ENCODE measurements at regions not wholly inside any gene's neighbourhood (a gene's known extent, or its start where the extent isn't known, plus 50 kb on each side); places are given as distances from the start of the nearest gene placed in this dataset.

DNA sequence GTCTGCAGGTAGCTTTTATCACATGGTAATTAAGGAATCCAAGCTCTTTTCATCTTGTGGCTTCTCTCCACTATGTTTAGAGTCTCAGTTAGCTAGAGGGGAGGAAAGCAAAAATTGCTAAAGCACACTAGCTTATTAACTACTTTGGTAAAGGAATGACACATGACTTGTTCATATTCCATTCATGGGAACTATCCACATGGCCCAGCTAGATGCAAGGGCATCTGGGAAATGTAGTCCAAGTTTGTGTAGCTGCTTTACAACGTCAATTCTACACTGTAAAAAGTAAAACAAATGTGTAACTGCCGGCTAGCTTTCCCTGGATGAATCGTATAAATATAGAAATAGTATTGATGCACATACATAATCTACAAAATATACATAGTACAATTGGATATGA is 244.5 kb upstream of the LRFN5 start:
- H3K36me3 ChIP-seq (ENCODE audit: control insufficient read depth, insufficient read depth, low read length), result no peaks in the 10 kb centered on the region
- no peaks in the 10 kb centered on the region for H3K9me3 ChIP-seq (ENCODE audit: control insufficient read depth, insufficient read depth, low read length)
- no peak overlapping the region for H3K4me3 ChIP-seq (ENCODE audit: low read depth, low read length)
- no peaks in the 10 kb centered on the region for H3K27me3 ChIP-seq (ENCODE audit: control insufficient read depth, insufficient read depth, low read length)
- no peaks in the 10 kb centered on the region for H3K4me1 ChIP-seq (ENCODE audit: control insufficient read depth, insufficient read depth, low read length)
- no peak overlapping the region for H3K27ac ChIP-seq (ENCODE audit: low read depth, low read length)
- no peak overlapping the region for H3K9ac ChIP-seq (ENCODE audit: low read depth, low read length)

DNA sequence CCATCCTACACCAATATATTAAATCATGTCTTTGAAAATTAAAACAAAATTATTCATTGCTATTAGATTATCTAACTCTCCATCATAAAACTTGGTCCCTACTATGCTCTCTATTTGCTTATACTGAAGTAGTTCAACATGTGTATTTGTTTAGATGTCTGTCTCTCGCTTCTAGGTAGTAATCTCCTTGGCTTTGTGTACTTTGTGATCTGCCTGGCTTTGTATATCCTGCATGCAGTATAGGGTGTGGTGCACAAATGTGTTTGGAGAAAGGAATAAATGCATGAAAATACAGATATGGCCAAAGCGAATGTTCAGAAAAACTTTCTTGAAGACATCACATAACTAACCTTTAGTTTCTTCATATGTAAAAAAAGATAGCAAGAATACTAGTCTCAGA is 246.6 kb upstream of the LRFN5 start:
- Histone ChIP-seq H3K27ac (ENCODE audit: low read depth, low read length) (no peak overlapping the region), H3K4me3 (ENCODE audit: low read depth, low read length) (no peak overlapping the region), H3K4me1 (ENCODE audit: control insufficient read depth, insufficient read depth, low read length) (no peaks in the 10 kb centered on the region), H3K27me3 (ENCODE audit: control insufficient read depth, insufficient read depth, low read length) (no peaks in the 10 kb centered on the region), H3K9ac (ENCODE audit: low read depth, low read length) (no peak overlapping the region), H3K36me3 (ENCODE audit: control insufficient read depth, insufficient read depth, low read length) (no peaks in the 10 kb centered on the region), H3K9me3 (ENCODE audit: control insufficient read depth, insufficient read depth, low read length) (no peaks in the 10 kb centered on the region)

DNA sequence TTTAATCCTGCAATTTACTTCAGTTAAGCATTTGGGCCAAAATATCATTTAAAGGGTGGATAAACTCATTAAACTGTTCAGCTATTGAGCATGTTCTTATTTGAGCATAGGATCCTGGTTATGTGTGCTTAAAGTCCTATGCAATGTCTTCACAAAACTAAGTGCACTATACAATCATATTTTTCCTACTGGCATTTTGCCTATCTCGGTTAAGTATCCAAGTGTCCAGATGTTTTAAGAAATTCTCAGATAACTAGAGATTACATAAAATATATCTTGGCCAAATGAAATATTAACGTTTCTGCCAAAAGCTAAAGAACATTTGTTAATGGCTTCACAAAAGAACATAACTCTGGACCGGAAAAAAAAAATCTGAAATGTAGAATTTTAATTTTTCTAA is 250.8 kb upstream of the LRFN5 start:
- Histone ChIP-seq H3K9me3 (ENCODE audit: control insufficient read depth, insufficient read depth, low read length) (no peaks in the 10 kb centered on the region), H3K4me1 (ENCODE audit: control insufficient read depth, insufficient read depth, low read length) (no peaks in the 10 kb centered on the region), H3K4me3 (ENCODE audit: low read depth, low read length) (no peak overlapping the region), H3K27me3 (ENCODE audit: control insufficient read depth, insufficient read depth, low read length) (no peaks in the 10 kb centered on the region), H3K36me3 (ENCODE audit: control insufficient read depth, insufficient read depth, low read length) (no peaks in the 10 kb centered on the region), H3K9ac (ENCODE audit: low read depth, low read length) (no peak overlapping the region), H3K27ac (ENCODE audit: low read depth, low read length) (no peak overlapping the region)

DNA sequence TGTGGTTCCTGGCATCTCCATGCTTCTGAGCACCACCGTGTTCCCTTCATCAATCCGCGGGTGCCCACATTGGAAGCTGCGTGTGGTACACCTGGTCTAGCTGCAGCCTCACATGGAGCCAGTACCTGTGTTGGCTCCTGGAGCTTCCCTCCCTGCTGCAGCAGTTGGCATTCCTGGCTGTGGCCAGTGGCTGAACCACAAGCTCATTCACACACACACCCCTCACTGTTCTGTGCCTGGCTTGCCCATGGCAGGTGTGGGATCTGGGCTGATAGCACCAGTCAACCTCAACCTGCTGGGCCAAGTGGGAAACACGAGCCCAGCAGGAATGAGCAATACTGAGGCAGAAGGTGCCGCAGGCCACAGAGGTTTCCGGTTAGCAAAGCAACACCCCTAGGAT is 256.2 kb upstream of the LRFN5 start:
- Histone ChIP-seq H3K9ac (ENCODE audit: low read depth, low read length) (no peak overlapping the region), H3K36me3 (ENCODE audit: control insufficient read depth, insufficient read depth, low read length) (no peaks in the 10 kb centered on the region), H3K27ac (ENCODE audit: low read depth, low read length) (no peak overlapping the region), H3K27me3 (ENCODE audit: control insufficient read depth, insufficient read depth, low read length) (no peaks in the 10 kb centered on the region), H3K4me3 (ENCODE audit: low read depth, low read length) (no peak overlapping the region), H3K4me1 (ENCODE audit: control insufficient read depth, insufficient read depth, low read length) (no peaks in the 10 kb centered on the region), H3K9me3 (ENCODE audit: control insufficient read depth, insufficient read depth, low read length) (no peaks in the 10 kb centered on the region)

DNA sequence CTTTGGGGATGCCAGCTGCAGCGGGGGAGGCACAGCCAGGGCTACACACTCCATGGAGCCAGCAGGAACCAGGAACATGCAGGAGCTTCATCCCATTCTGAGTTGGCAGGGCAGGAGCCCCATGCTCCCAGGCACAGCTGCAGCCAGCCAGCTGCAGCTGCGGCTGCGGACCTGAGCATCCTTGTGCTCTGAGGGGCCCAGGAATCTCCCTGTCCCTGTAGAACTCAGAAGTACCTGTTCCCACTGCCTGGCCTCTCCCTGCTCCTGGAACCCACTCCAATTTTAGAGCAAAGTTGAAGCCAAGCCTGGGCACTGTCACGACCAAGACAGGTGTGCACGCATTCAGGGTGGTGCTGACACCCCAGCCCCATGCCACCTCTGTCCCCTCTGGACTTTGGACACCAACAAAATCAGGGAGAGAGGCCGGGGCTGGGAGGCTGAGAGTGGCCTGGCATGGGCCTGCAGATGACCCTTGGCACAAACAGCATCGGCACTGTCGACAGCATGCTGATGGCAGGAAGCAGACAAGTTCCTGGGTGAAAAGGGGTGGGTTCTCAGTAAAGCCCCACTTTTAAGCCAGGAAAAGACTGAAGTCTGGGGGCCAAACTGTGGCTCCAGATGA is 257.3 kb upstream of the LRFN5 start:
- Histone ChIP-seq H3K9me3 (ENCODE audit: control insufficient read depth, insufficient read depth, low read length) (no peaks in the 10 kb centered on the region), H3K27me3 (ENCODE audit: control insufficient read depth, insufficient read depth, low read length) (no peaks in the 10 kb centered on the region), H3K36me3 (ENCODE audit: control insufficient read depth, insufficient read depth, low read length) (no peaks in the 10 kb centered on the region), H3K4me3 (ENCODE audit: low read depth, low read length) (no peak overlapping the region), H3K9ac (ENCODE audit: low read depth, low read length) (no peak overlapping the region), H3K27ac (ENCODE audit: low read depth, low read length) (no peak overlapping the region), H3K4me1 (ENCODE audit: control insufficient read depth, insufficient read depth, low read length) (no peaks in the 10 kb centered on the region)

DNA sequence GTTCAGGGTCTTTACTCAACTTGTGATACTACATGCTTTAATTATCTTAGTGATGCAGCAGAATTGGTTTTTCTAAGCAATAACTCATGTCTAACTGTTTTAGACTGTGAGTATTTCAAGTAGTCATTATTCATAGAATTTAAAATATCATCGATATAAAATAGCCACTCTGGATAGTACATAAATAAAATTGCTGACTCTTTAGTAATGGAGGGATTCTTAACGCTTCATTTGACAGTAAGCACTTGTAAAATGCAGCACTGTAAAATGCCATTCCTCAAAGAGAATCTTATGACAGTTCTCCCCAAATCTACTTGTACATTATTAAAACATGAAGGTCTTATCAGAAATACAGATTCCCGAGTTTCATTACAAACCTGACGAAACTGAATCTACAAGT is 262.8 kb upstream of the LRFN5 start:
- H3K27ac ChIP-seq (ENCODE audit: low read depth, low read length), result no peak overlapping the region
- H3K4me1 ChIP-seq (ENCODE audit: control insufficient read depth, insufficient read depth, low read length), result no peaks in the 10 kb centered on the region
- no peak overlapping the region for H3K4me3 ChIP-seq (ENCODE audit: low read depth, low read length)
- no peaks in the 10 kb centered on the region for H3K9me3 ChIP-seq (ENCODE audit: control insufficient read depth, insufficient read depth, low read length)
- H3K36me3 ChIP-seq (ENCODE audit: control insufficient read depth, insufficient read depth, low read length), result no peaks in the 10 kb centered on the region
- H3K27me3 ChIP-seq (ENCODE audit: control insufficient read depth, insufficient read depth, low read length), result no peaks in the 10 kb centered on the region
- no peak overlapping the region for H3K9ac ChIP-seq (ENCODE audit: low read depth, low read length)

DNA sequence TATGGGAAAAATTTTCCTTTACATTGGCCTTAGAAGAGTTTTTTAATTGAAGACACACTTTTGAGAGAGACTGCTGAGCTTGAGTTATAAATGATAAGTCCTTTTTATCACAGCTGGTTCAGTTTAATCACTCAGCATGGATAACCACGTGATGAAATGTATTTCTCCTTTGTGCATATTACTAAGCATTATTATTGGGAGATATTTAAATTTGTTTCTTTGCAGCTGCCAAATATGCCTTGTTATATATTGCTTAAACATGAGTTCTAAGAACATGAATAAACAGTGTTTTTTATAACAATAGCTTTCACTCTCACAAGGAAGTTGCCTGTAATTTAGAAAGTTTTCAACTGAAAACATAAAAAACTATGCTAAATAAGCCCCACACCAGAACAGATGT is 293.5 kb upstream of the LRFN5 start:
- Histone ChIP-seq H3K9me3 (ENCODE audit: control insufficient read depth, insufficient read depth, low read length) (peaks cover 3% of the 10 kb centered on the region; the same call in 1 of the 2 replicates), H3K4me3 (ENCODE audit: low read depth, low read length) (no peak overlapping the region), H3K27me3 (ENCODE audit: control insufficient read depth, insufficient read depth, low read length) (no peaks in the 10 kb centered on the region), H3K27ac (ENCODE audit: low read depth, low read length) (no peak overlapping the region), H3K36me3 (ENCODE audit: control insufficient read depth, insufficient read depth, low read length) (no peaks in the 10 kb centered on the region), H3K9ac (ENCODE audit: low read depth, low read length) (no peak overlapping the region), H3K4me1 (ENCODE audit: control insufficient read depth, insufficient read depth, low read length) (no peaks in the 10 kb centered on the region)

DNA sequence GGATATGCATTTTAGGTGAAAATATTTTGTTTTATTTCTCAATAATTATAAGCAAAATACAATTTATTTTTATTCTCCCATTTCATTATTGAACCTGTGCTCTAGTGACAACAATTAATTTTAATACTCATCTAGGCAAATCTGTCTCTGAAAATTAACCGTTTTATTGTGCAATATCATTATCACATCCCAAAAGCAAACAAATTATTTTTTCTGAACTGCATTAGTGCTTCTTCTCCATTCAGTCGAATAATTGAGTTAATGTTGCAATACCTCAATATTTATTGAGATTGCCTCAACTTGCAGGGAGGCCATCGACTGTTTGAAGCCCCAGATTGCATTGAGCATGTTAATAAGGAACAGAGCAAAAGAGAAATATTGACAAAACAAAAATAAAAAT is 303.2 kb upstream of the LRFN5 start:
- Histone ChIP-seq H3K27ac (ENCODE audit: low read depth, low read length) (no peak overlapping the region), H3K27me3 (ENCODE audit: control insufficient read depth, insufficient read depth, low read length) (no peaks in the 10 kb centered on the region), H3K9ac (ENCODE audit: low read depth, low read length) (no peak overlapping the region), H3K4me3 (ENCODE audit: low read depth, low read length) (no peak overlapping the region), H3K36me3 (ENCODE audit: control insufficient read depth, insufficient read depth, low read length) (no peaks in the 10 kb centered on the region), H3K4me1 (ENCODE audit: control insufficient read depth, insufficient read depth, low read length) (peaks cover 23% of the 10 kb centered on the region), H3K9me3 (ENCODE audit: control insufficient read depth, insufficient read depth, low read length) (no peaks in the 10 kb centered on the region)

DNA sequence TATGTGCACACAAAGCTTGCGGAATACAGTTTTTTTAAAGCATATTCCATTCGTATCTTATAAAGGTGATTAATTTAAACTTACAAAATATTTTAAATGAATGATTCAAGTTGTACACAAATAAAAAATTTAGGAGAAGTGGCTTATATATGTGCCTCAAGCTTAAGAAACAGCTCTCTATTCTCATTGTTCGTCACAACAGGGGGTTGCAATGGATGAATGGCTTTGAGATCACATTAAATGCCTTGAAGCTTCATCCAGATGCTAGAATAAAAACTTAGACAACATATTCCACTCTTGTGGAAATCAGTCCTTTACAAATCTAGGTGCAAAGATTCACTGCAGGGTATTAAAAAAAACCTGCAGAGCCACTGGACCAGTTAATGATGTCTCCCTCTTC is 303.9 kb upstream of the LRFN5 start:
- H3K27me3 ChIP-seq (ENCODE audit: control insufficient read depth, insufficient read depth, low read length), result no peaks in the 10 kb centered on the region
- H3K4me1 ChIP-seq (ENCODE audit: control insufficient read depth, insufficient read depth, low read length), result peaks cover 23% of the 10 kb centered on the region
- H3K27ac ChIP-seq (ENCODE audit: low read depth, low read length), result no peak overlapping the region
- H3K36me3 ChIP-seq (ENCODE audit: control insufficient read depth, insufficient read depth, low read length), result no peaks in the 10 kb centered on the region
- H3K9me3 ChIP-seq (ENCODE audit: control insufficient read depth, insufficient read depth, low read length), result no peaks in the 10 kb centered on the region
- no peak overlapping the region for H3K9ac ChIP-seq (ENCODE audit: low read depth, low read length)
- no peak overlapping the region for H3K4me3 ChIP-seq (ENCODE audit: low read depth, low read length)

DNA sequence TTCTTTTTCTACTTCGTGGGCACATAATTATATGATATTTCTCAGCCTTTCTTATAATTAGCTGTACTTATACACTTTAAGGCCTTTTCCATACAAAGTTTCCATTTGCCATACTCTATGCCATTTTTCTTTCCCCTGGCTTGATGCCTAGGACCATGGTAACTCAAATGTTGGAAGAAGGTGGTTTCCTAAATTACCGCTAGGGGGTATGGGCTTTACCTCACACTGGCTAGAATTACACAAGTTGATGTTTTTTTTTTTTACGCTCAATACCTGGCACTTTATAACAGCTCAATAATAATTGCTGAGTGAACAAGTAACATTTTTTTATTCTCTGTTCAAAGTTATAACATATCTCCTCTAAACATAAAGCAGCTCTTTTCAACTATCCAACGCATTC is 306.8 kb upstream of the LRFN5 start:
- no peak overlapping the region for H3K27ac ChIP-seq (ENCODE audit: low read depth, low read length)
- H3K9ac ChIP-seq (ENCODE audit: low read depth, low read length), result no peak overlapping the region
- peaks cover 23% of the 10 kb centered on the region for H3K4me1 ChIP-seq (ENCODE audit: control insufficient read depth, insufficient read depth, low read length)
- no peaks in the 10 kb centered on the region for H3K9me3 ChIP-seq (ENCODE audit: control insufficient read depth, insufficient read depth, low read length)
- no peaks in the 10 kb centered on the region for H3K36me3 ChIP-seq (ENCODE audit: control insufficient read depth, insufficient read depth, low read length)
- H3K4me3 ChIP-seq (ENCODE audit: low read depth, low read length), result no peak overlapping the region
- no peaks in the 10 kb centered on the region for H3K27me3 ChIP-seq (ENCODE audit: control insufficient read depth, insufficient read depth, low read length)

DNA sequence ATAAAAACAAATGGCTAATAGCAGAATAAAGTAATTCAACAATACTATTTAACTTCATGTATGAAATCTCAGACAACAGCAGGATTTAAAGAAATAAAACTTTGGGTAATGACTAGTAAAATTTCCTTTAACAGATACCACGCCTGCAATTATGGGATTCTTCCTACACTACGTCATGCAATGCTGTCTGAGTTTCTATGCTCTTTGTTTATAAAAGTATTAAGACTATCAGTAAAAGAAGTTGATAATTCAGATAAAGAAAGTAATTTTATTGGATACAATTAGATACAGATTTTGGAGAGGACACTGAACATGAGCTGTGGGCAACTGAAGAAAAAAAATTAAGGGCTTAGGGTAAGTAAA is 308.4 kb upstream of the LRFN5 start:
- Histone ChIP-seq H3K27me3 (ENCODE audit: control insufficient read depth, insufficient read depth, low read length) (no peaks in the 10 kb centered on the region), H3K4me1 (ENCODE audit: control insufficient read depth, insufficient read depth, low read length) (peaks cover 23% of the 10 kb centered on the region), H3K9ac (ENCODE audit: low read depth, low read length) (no peak overlapping the region), H3K4me3 (ENCODE audit: low read depth, low read length) (no peak overlapping the region), H3K9me3 (ENCODE audit: control insufficient read depth, insufficient read depth, low read length) (no peaks in the 10 kb centered on the region), H3K36me3 (ENCODE audit: control insufficient read depth, insufficient read depth, low read length) (no peaks in the 10 kb centered on the region), H3K27ac (ENCODE audit: low read depth, low read length) (no peak overlapping the region)

Data from HUES48 (cell line).